ENCODE measurements at regions not wholly inside any gene's neighbourhood (a gene's known extent, or its start where the extent isn't known, plus 50 kb on each side); places are given as distances from the start of the nearest gene placed in this dataset.

DNA sequence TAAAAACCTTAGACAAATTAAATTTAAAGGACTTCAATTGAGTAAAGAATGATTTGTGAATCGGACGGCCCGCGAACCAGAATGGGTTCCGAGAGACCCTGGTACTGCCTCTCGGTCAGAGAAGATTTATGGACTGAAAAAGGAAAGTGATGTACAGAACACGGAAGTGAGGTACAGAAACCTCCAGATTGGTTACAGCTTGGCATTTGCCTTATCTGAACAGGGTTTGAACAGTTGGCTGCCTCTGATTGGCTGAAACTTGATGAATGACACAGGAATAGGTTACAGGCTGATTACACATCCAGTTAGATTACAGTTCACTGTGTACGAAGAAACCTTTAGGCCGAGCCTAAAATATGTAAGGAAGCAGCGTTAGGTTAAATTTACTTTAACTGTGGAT, 156.5 kb upstream of the EGFLAM start:
- TF ChIP-seq, protein P1, sequence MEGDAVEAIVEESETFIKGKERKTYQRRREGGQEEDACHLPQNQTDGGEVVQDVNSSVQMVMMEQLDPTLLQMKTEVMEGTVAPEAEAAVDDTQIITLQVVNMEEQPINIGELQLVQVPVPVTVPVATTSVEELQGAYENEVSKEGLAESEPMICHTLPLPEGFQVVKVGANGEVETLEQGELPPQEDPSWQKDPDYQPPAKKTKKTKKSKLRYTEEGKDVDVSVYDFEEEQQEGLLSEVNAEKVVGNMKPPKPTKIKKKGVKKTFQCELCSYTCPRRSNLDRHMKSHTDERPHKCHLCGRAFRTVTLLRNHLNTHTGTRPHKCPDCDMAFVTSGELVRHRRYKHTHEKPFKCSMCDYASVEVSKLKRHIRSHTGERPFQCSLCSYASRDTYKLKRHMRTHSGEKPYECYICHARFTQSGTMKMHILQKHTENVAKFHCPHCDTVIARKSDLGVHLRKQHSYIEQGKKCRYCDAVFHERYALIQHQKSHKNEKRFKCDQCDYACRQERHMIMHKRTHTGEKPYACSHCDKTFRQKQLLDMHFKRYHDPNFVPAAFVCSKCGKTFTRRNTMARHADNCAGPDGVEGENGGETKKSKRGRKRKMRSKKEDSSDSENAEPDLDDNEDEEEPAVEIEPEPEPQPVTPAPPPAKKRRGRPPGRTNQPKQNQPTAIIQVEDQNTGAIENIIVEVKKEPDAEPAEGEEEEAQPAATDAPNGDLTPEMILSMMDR (IDR thresholded peaks at IDR 0.05): no peak
- no peak for TF ChIP-seq POLR2A (IDR thresholded peaks at IDR 0.05)
- no peak for TF ChIP-seq POLR2AphosphoS5 (IDR thresholded peaks at IDR 0.05)
- no peak for TF ChIP-seq EP300 (IDR thresholded peaks at IDR 0.05)
